ENCODE measurements at regions not wholly inside any gene's neighbourhood (a gene's known extent, or its start where the extent isn't known, plus 50 kb on each side); places are given as distances from the start of the nearest gene placed in this dataset.

DNA sequence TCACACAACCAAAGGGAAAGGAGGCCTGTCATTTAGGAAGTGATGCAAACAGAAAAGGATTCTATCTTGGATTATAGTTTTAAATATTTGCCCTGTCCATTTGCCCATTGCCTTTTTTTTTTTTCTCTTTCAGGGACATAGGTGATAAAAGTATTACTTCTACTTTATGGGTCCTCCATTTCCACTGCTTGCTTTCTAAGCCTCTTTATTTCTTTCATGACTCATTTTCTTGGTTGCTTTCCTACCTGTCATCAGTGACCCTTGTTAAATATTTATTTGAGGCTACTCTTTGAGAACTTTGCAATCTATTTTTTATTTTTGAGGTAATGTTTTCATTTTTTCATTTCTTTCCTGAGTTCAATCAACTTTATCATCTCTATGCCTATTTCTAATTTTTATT is 522.9 kb upstream of the ARRDC3 start:
- POLR2A ChIA-PET, result no interaction called here
- CTCF ChIA-PET, result no interaction called here
- TF ChIP-seq, protein P1, sequence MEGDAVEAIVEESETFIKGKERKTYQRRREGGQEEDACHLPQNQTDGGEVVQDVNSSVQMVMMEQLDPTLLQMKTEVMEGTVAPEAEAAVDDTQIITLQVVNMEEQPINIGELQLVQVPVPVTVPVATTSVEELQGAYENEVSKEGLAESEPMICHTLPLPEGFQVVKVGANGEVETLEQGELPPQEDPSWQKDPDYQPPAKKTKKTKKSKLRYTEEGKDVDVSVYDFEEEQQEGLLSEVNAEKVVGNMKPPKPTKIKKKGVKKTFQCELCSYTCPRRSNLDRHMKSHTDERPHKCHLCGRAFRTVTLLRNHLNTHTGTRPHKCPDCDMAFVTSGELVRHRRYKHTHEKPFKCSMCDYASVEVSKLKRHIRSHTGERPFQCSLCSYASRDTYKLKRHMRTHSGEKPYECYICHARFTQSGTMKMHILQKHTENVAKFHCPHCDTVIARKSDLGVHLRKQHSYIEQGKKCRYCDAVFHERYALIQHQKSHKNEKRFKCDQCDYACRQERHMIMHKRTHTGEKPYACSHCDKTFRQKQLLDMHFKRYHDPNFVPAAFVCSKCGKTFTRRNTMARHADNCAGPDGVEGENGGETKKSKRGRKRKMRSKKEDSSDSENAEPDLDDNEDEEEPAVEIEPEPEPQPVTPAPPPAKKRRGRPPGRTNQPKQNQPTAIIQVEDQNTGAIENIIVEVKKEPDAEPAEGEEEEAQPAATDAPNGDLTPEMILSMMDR (IDR thresholded peaks at IDR 0.05; ENCODE audit: insufficient read depth, low read depth, low read length), result no peak
- Histone ChIP-seq H3K36me3 (ENCODE audit: control insufficient read depth, insufficient read depth, low read length) (no peaks in the 10 kb centered on the region), H3K4me3 (ENCODE audit: low read depth, low read length) (no peak overlapping the region), H3K27me3 (ENCODE audit: control insufficient read depth, insufficient read depth, low read length) (no peaks in the 10 kb centered on the region)
- no peak for DNase-seq (ENCODE audit: low read depth)

DNA sequence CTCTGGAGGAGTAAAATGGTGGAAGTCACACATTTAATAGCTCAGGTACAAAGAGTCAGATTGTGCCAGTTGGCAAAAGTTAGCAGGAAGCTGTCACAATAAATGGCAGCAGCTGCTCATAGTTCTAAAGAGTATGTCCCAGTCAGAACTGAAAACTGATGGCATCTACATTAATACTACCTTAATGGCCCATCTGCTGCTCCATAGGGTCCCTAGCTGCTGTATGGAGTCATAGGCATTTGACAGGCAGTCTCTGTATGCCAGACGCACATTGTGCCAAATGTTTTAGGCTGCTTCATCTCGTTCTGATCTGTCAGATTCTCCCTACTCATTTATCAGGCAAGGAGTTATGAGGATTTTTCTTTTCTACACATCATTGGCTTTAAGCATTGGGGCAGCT is 515.8 kb upstream of the ARRDC3 start:
- TF ChIP-seq, protein P1 (IDR thresholded peaks at IDR 0.05; ENCODE audit: insufficient read depth, low read depth, low read length), result no peak
- ChIA-PET POLR2A (no interaction called here), CTCF (no interaction called here)
- H3K27me3 ChIP-seq (ENCODE audit: control insufficient read depth, insufficient read depth, low read length), result no peaks in the 10 kb centered on the region
- no peak for DNase-seq (ENCODE audit: low read depth)
- no peaks in the 10 kb centered on the region for H3K36me3 ChIP-seq (ENCODE audit: control insufficient read depth, insufficient read depth, low read length)
- no peak overlapping the region for H3K4me3 ChIP-seq (ENCODE audit: low read depth, low read length)

- TF ChIP-seq, protein P1 (IDR thresholded peaks at IDR 0.05; ENCODE audit: insufficient read depth, low read depth, low read length), result no peak
- CTCF ChIA-PET, result interaction anchor here (0.6 kb wide), 1 partner anchor 25 kb away, joined by 3 read pairs; no protein-coding TSS in a partner anchor
- no peak for DNase-seq (ENCODE audit: low read depth)
- POLR2A ChIA-PET, result no interaction called here
- no peaks in the 10 kb centered on the region for H3K27me3 ChIP-seq (ENCODE audit: control insufficient read depth, insufficient read depth, low read length)
- no peak overlapping the region for H3K4me3 ChIP-seq (ENCODE audit: low read depth, low read length)
- no peaks in the 10 kb centered on the region for H3K36me3 ChIP-seq (ENCODE audit: control insufficient read depth, insufficient read depth, low read length)
Measured at GRCh38 chr5:91898019-91898418, 514.9 kb upstream of the ARRDC3 start.

DNA sequence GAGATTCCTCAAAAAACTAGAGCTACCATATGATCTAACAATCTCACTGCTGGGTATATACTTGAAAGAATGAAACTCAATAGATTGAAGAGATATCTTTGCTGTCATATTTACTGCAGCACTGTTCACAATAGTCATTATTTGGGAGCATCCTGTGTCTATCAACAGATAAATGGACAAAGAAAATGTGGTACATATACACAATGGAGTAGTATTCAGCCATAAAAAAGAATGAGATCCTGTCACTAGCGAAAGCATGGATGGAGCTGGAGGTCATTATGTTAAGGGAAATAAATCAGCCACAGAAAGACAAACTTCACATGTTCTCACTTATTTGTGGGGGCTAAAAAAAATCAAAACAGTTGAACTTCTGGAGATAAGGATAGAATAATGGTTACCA is 505.7 kb upstream of the ARRDC3 start:
- CTCF ChIA-PET, result no interaction called here
- TF ChIP-seq, protein P1 (IDR thresholded peaks at IDR 0.05; ENCODE audit: insufficient read depth, low read depth, low read length), result no peak
- no peaks in the 10 kb centered on the region for H3K27me3 ChIP-seq (ENCODE audit: control insufficient read depth, insufficient read depth, low read length)

GRCh38 chr5:91885291-91886265 is 502.5 kb upstream of the ARRDC3 start:
- H3K4me3 ChIP-seq (ENCODE audit: low read depth, low read length), result no peak overlapping the region
- POLR2A ChIA-PET, result no interaction called here
- H3K27me3 ChIP-seq (ENCODE audit: control insufficient read depth, insufficient read depth, low read length), result no peaks in the 10 kb centered on the region
- no peak for DNase-seq (ENCODE audit: low read depth)
- TF ChIP-seq, protein P1 (IDR thresholded peaks at IDR 0.05; ENCODE audit: insufficient read depth, low read depth, low read length), result no peak
- CTCF ChIA-PET, result interaction anchor here (0.6 kb wide), 1 partner anchor 559 kb away, joined by 3 read pairs; no protein-coding TSS in a partner anchor
- no peaks in the 10 kb centered on the region for H3K36me3 ChIP-seq (ENCODE audit: control insufficient read depth, insufficient read depth, low read length)

More for the DNA sequence above, 505.7 kb upstream of the ARRDC3 start:
- no peak for DNase-seq (ENCODE audit: low read depth)
- POLR2A ChIA-PET, result no interaction called here
- Histone ChIP-seq H3K36me3 (ENCODE audit: control insufficient read depth, insufficient read depth, low read length) (no peaks in the 10 kb centered on the region), H3K4me3 (ENCODE audit: low read depth, low read length) (no peak overlapping the region)
